WERI-Rb-1 (cell line): ENCODE measurements at regions not wholly inside any gene's neighbourhood (a gene's known extent, or its start where the extent isn't known, plus 50 kb on each side); places are given as distances from the start of the nearest gene placed in this dataset.
A peak's percentile ranks its signal among the peaks of the same experiment; 100 is the strongest.

Source experiments
- DNase-seq: peaks from one replicate; pipeline ENCODE4 v3.0.0-alpha.2; 2020
- H3K27ac ChIP-seq: fragments of 250-450 bp; sonication (Bioruptor Pico); 2 replicates; pipeline ENCODE4 v1.5.1; 2020; ENCODE audit warnings: mild to moderate bottlenecking, moderate library complexity
- H3K27me3 ChIP-seq: fragments of 250-450 bp; sonication (Bioruptor Pico); 2 replicates; pipeline ENCODE4 v1.5.1; 2021; ENCODE audit warnings: mild to moderate bottlenecking, low read depth, moderate library complexity; ENCODE audit not compliant: insufficient read depth, severe bottlenecking
- H3K36me3 ChIP-seq: fragments of 250-450 bp; sonication (Bioruptor Pico); 2 replicates; pipeline ENCODE4 v1.5.1; 2020; ENCODE audit warnings: mild to moderate bottlenecking, moderate library complexity
- H3K4me3 ChIP-seq: 2 replicates; pipeline ENCODE4 v1.5.1; 2011; ENCODE audit warnings: low read depth, mild to moderate bottlenecking, control low read depth, low read length
- H3K9me3 ChIP-seq: fragments of 250-450 bp; sonication (Bioruptor Pico); 2 replicates; pipeline ENCODE4 v1.5.1; 2021; ENCODE audit warnings: mild to moderate bottlenecking, moderate library complexity; ENCODE audit not compliant: severe bottlenecking
- TF ChIP-seq, protein P1 (sequence below): IDR thresholded peaks from 2 replicates; pipeline ENCODE4 v1.5.1; 2011; ENCODE audit warnings: low read depth, mild to moderate bottlenecking, control low read depth, inconsistent platforms, low read length

DNA sequence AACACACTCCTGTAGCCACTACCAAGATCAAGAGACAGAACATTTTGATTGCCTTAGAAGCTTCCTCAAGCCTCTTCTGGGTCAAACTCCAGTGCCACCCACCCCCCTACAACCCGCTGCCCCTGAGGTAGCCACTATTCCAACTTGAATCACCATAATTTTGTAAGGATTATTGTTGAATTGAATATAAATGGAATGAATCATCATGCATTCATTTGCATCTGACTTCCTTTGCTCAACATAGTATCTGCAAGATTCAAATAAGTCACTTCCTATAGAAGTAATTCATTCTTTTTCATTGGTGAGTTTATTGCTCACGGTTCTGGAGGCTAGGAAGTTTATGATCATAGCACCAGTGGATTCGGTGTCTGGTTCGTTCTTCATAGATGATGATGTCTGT, 364.2 kb downstream of the SLITRK2 start:
- TF ChIP-seq, protein P1, sequence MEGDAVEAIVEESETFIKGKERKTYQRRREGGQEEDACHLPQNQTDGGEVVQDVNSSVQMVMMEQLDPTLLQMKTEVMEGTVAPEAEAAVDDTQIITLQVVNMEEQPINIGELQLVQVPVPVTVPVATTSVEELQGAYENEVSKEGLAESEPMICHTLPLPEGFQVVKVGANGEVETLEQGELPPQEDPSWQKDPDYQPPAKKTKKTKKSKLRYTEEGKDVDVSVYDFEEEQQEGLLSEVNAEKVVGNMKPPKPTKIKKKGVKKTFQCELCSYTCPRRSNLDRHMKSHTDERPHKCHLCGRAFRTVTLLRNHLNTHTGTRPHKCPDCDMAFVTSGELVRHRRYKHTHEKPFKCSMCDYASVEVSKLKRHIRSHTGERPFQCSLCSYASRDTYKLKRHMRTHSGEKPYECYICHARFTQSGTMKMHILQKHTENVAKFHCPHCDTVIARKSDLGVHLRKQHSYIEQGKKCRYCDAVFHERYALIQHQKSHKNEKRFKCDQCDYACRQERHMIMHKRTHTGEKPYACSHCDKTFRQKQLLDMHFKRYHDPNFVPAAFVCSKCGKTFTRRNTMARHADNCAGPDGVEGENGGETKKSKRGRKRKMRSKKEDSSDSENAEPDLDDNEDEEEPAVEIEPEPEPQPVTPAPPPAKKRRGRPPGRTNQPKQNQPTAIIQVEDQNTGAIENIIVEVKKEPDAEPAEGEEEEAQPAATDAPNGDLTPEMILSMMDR = no peak
- Histone ChIP-seq H3K4me3 (no peak overlapping the region), H3K9me3 (no peaks in the 10 kb centered on the region), H3K27me3 (peaks cover 14% of the 10 kb centered on the region), H3K36me3 (no peaks in the 10 kb centered on the region), H3K27ac (no peak overlapping the region)
- no peak for DNase-seq

DNA sequence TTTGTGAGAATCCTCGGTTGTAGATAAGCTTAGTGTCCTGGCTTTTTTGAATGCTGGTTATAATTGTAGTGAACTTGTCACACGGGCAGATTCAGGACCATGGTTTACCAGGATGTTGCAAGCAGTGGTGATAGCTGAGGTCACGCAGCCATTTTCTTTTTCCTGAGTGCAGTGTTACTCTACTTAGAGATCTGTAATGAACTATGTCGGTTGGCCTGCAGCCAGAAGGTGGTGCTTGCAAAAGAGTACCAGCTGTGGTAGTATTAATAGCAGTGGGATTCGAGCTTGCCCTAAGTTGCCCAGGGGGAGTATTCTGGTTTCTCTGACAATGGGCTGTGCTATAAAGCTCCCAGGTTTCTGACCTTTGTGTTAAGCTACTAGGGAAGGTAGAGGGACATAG, 368.9 kb downstream of the SLITRK2 start:
- TF ChIP-seq, protein P1 = no peak
- H3K4me3 ChIP-seq = no peak overlapping the region
- no peaks in the 10 kb centered on the region for H3K36me3 ChIP-seq
- DNase-seq = no peak
- H3K27me3 ChIP-seq = peaks cover 39% of the 10 kb centered on the region
- no peak overlapping the region for H3K27ac ChIP-seq
- no peaks in the 10 kb centered on the region for H3K9me3 ChIP-seq

DNA sequence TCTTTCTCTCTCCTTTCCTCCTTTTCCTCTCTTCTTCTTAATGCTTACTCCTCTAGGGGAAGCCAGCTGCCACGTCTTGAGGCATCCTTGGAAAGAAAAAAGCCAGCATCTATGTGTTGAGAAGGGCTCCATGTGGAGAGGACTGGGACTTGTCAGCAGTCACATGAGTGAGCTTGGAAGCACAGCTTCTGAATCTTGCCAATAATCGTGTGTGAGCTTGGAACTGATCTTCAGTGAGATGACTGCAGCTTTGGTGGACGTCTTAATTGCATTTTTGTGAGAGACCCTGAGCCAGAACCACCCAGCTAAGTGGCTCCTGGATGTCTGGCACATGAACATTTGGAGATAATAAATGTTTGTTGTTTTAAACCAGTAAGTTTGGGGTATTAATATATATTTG, 371.7 kb downstream of the SLITRK2 start:
- TF ChIP-seq, protein P1 = no peak
- H3K4me3 ChIP-seq = no peak overlapping the region
- no peak overlapping the region for H3K27ac ChIP-seq
- H3K27me3 ChIP-seq = peaks cover 36% of the 10 kb centered on the region
- no peaks in the 10 kb centered on the region for H3K9me3 ChIP-seq
- DNase-seq = no peak
- no peaks in the 10 kb centered on the region for H3K36me3 ChIP-seq

DNA sequence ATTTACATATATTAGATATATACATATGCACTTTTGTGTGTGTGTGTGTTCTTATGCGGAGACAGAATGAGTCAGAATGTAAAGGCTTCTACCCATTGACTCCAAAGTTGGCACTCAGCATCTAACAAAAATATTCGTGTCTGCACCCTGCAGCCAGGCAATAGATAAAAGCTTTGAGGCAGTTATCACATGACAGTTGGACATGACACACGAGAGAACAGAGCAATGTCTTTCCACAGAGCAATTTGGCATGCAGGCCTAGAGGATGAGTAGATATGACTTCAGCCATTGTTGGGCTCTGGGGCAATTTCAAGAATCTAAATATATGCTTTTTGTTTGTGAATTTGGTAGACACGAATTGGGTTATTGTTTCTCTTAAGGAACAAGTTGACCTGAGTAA, 391.2 kb downstream of the SLITRK2 start:
- Histone ChIP-seq H3K27ac (no peak overlapping the region), H3K9me3 (no peaks in the 10 kb centered on the region), H3K4me3 (no peak overlapping the region), H3K36me3 (no peaks in the 10 kb centered on the region), H3K27me3 (no peaks in the 10 kb centered on the region)
- no peak for DNase-seq
- TF ChIP-seq, protein P1 = no peak

DNA sequence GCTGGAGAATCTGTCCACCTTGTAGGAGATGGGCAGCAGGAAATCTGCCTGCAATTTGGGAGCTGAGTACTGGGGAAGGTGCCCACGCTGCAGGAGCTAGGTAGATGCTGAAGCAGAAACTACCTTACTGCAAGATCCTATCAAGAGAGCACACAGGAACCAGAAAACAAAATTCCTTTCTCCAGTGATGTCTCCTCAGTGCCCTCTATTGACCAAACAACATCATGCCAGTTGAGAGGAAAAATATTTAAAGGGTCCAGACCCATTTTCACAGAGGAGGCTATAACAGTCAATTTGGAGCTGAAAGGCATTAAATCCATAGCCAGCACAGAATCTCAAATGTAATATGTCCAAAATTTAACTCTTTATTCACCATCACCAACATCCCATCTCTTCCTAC, 406.8 kb downstream of the SLITRK2 start:
- H3K36me3 ChIP-seq = no peaks in the 10 kb centered on the region
- H3K27me3 ChIP-seq = no peaks in the 10 kb centered on the region
- peaks cover 3% of the 10 kb centered on the region for H3K9me3 ChIP-seq
- no peak for DNase-seq
- H3K4me3 ChIP-seq = no peak overlapping the region
- TF ChIP-seq, protein P1 = peak; percentile 48
- no peak overlapping the region for H3K27ac ChIP-seq

DNA sequence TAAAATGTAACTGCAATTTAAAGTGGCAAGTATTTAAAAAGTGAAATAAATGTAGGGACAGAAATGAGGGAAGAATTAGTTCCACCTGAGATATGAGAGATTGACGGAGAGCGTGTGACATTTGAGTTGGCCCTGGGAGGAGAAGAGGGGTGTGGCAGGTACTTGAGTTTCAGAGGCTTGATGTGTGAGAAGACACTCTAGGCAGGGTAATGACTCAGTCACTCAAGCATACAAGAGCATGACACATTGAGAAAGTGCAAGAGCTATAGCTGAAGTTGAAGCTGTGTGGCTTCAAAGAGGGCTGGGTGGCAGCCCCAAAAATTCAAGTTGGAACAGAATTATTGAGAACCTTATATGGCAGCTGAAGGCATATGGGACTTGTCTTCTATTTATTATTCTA, 420.5 kb downstream of the SLITRK2 start:
- Histone ChIP-seq H3K9me3 (no peaks in the 10 kb centered on the region), H3K36me3 (no peaks in the 10 kb centered on the region), H3K27ac (no peak overlapping the region), H3K4me3 (no peak overlapping the region), H3K27me3 (no peaks in the 10 kb centered on the region)
- DNase-seq = no peak
- TF ChIP-seq, protein P1 = no peak
